Dendritic cell treated with granulocyte-macrophage colony-stimulating factor and Interleukin-4, amounts not matched to agents 40 ng/mL and 50 ng/mL, for 4 days (primary cell): ENCODE measurements at regions not wholly inside any gene's neighbourhood (a gene's known extent, or its start where the extent isn't known, plus 50 kb on each side); places are given as distances from the start of the nearest gene placed in this dataset.

ENCODE experiments used
- H3K27ac Mint-ChIP-seq: one replicate; pipeline ENCODE4 v1.8.0; 2022; ENCODE audit warnings: mild to moderate bottlenecking, mixed read lengths
- H3K27me3 Mint-ChIP-seq: one replicate; pipeline ENCODE4 v1.8.0; 2022; ENCODE audit warnings: mild to moderate bottlenecking, mixed read lengths
- H3K36me3 Mint-ChIP-seq: one replicate; pipeline ENCODE4 v1.8.0; 2022; ENCODE audit warnings: low read depth, mixed read lengths
- H3K4me1 Mint-ChIP-seq: one replicate; pipeline ENCODE4 v1.8.0; 2022; ENCODE audit warnings: low read depth, mixed read lengths
- H3K4me3 Mint-ChIP-seq: one replicate; pipeline ENCODE4 v1.8.0; 2022; ENCODE audit warnings: mild to moderate bottlenecking, moderate library complexity, mixed read lengths
- H3K9me3 Mint-ChIP-seq: one replicate; pipeline ENCODE4 v1.8.0; 2022; ENCODE audit warnings: mixed read lengths
- intact Hi-C: fragments of 100-400 bp; cut with micrococcal nuclease; formaldehyde crosslinking; loops from one replicate; pipeline ENCODE4 v1.15.0; 2022

- Mint-ChIP-seq H3K27me3 (no peaks in the 10 kb centered on the region), H3K27ac (no peak overlapping the region), H3K36me3 (no peaks in the 10 kb centered on the region), H3K4me3 (no peak overlapping the region), H3K9me3 (no peaks in the 10 kb centered on the region), H3K4me1 (no peaks in the 10 kb centered on the region)
- intact Hi-C loops, result no loop called here
Observed at GRCh38 chr5:155746367-155747038, 580.5 kb upstream of the SGCD start.

GRCh38 chr5:155750101-155750500 is 576.9 kb upstream of the SGCD start:
- Mint-ChIP-seq H3K9me3 (peaks cover 10% of the 10 kb centered on the region), H3K4me3 (no peak overlapping the region)

GRCh38 chr5:155750571-155750970 is 576.4 kb upstream of the SGCD start:
- H3K27ac Mint-ChIP-seq, result no peak overlapping the region
- H3K9me3 Mint-ChIP-seq, result peaks cover 10% of the 10 kb centered on the region
- H3K4me1 Mint-ChIP-seq, result no peaks in the 10 kb centered on the region
- H3K4me3 Mint-ChIP-seq, result no peak overlapping the region
- no peaks in the 10 kb centered on the region for H3K27me3 Mint-ChIP-seq
- H3K36me3 Mint-ChIP-seq, result no peaks in the 10 kb centered on the region
- intact Hi-C loops, result no loop called here

More at GRCh38 chr5:155750101-155750500, 576.9 kb upstream of the SGCD start:
- Mint-ChIP-seq H3K27ac (no peak overlapping the region), H3K4me1 (no peaks in the 10 kb centered on the region), H3K27me3 (no peaks in the 10 kb centered on the region), H3K36me3 (no peaks in the 10 kb centered on the region)
- intact Hi-C loops, result no loop called here

- no peak overlapping the region for H3K27ac Mint-ChIP-seq
- H3K4me1 Mint-ChIP-seq, result no peaks in the 10 kb centered on the region
- intact Hi-C loops, result no loop called here
- H3K9me3 Mint-ChIP-seq, result peaks cover 10% of the 10 kb centered on the region
- no peaks in the 10 kb centered on the region for H3K36me3 Mint-ChIP-seq
- no peaks in the 10 kb centered on the region for H3K27me3 Mint-ChIP-seq
- no peak overlapping the region for H3K4me3 Mint-ChIP-seq
Observed at GRCh38 chr5:155753943-155754581, 572.9 kb upstream of the SGCD start.

GRCh38 chr5:155759252-155759651 is 567.7 kb upstream of the SGCD start:
- Mint-ChIP-seq H3K27ac (no peak overlapping the region), H3K4me1 (no peaks in the 10 kb centered on the region), H3K27me3 (no peaks in the 10 kb centered on the region), H3K36me3 (no peaks in the 10 kb centered on the region), H3K9me3 (peaks cover 24% of the 10 kb centered on the region), H3K4me3 (no peak overlapping the region)
- intact Hi-C loops, result no loop called here

- intact Hi-C loops, result no loop called here
- Mint-ChIP-seq H3K27me3 (no peaks in the 10 kb centered on the region), H3K4me1 (no peaks in the 10 kb centered on the region), H3K27ac (no peak overlapping the region), H3K9me3 (peaks cover 24% of the 10 kb centered on the region), H3K4me3 (no peak overlapping the region), H3K36me3 (no peaks in the 10 kb centered on the region)
Observed at GRCh38 chr5:155759984-155760383, 567.0 kb upstream of the SGCD start.

GRCh38 chr5:155761502-155761901 is 565.5 kb upstream of the SGCD start:
- Mint-ChIP-seq H3K27me3 (no peaks in the 10 kb centered on the region), H3K9me3 (peaks cover 24% of the 10 kb centered on the region), H3K27ac (no peak overlapping the region), H3K4me1 (no peaks in the 10 kb centered on the region), H3K4me3 (no peak overlapping the region), H3K36me3 (no peaks in the 10 kb centered on the region)
- intact Hi-C loops, result no loop called here

- H3K4me1 Mint-ChIP-seq, result no peaks in the 10 kb centered on the region
- intact Hi-C loops, result no loop called here
- no peak overlapping the region for H3K4me3 Mint-ChIP-seq
- H3K27me3 Mint-ChIP-seq, result no peaks in the 10 kb centered on the region
- no peak overlapping the region for H3K27ac Mint-ChIP-seq
- no peaks in the 10 kb centered on the region for H3K36me3 Mint-ChIP-seq
- peaks cover 14% of the 10 kb centered on the region for H3K9me3 Mint-ChIP-seq
Observed at GRCh38 chr5:155765715-155766114, 561.2 kb upstream of the SGCD start.

- intact Hi-C loops, result no loop called here
- no peak overlapping the region for H3K4me3 Mint-ChIP-seq
- H3K27me3 Mint-ChIP-seq, result no peaks in the 10 kb centered on the region
- H3K9me3 Mint-ChIP-seq, result no peaks in the 10 kb centered on the region
- no peak overlapping the region for H3K27ac Mint-ChIP-seq
- H3K4me1 Mint-ChIP-seq, result no peaks in the 10 kb centered on the region
- H3K36me3 Mint-ChIP-seq, result no peaks in the 10 kb centered on the region
Observed at GRCh38 chr5:155767470-155767869, 559.5 kb upstream of the SGCD start.

- no peak overlapping the region for H3K4me3 Mint-ChIP-seq
- H3K36me3 Mint-ChIP-seq, result no peaks in the 10 kb centered on the region
- H3K27me3 Mint-ChIP-seq, result no peaks in the 10 kb centered on the region
- H3K4me1 Mint-ChIP-seq, result no peaks in the 10 kb centered on the region
- peaks cover under 1% of the 10 kb centered on the region for H3K9me3 Mint-ChIP-seq
- H3K27ac Mint-ChIP-seq, result no peak overlapping the region
- intact Hi-C loops, result no loop called here
Observed at GRCh38 chr5:155768332-155768731, 558.6 kb upstream of the SGCD start.

GRCh38 chr5:155772009-155772662 is 554.8 kb upstream of the SGCD start:
- Mint-ChIP-seq H3K4me3 (no peak overlapping the region), H3K9me3 (peaks cover 7% of the 10 kb centered on the region), H3K36me3 (no peaks in the 10 kb centered on the region), H3K4me1 (no peaks in the 10 kb centered on the region), H3K27me3 (no peaks in the 10 kb centered on the region), H3K27ac (no peak overlapping the region)
- intact Hi-C loops, result no loop called here

- Mint-ChIP-seq H3K27ac (no peak overlapping the region), H3K27me3 (no peaks in the 10 kb centered on the region), H3K9me3 (peaks cover 7% of the 10 kb centered on the region)
Observed at GRCh38 chr5:155773680-155774079, 553.3 kb upstream of the SGCD start.

GRCh38 chr5:155780260-155780659 is 546.7 kb upstream of the SGCD start:
- Mint-ChIP-seq H3K4me1 (no peaks in the 10 kb centered on the region), H3K9me3 (peaks cover 10% of the 10 kb centered on the region), H3K27ac (no peak overlapping the region), H3K36me3 (no peaks in the 10 kb centered on the region), H3K4me3 (no peak overlapping the region), H3K27me3 (no peaks in the 10 kb centered on the region)
- intact Hi-C loops, result no loop called here

More at GRCh38 chr5:155773680-155774079, 553.3 kb upstream of the SGCD start:
- H3K4me1 Mint-ChIP-seq, result no peaks in the 10 kb centered on the region
- intact Hi-C loops, result no loop called here
- no peaks in the 10 kb centered on the region for H3K36me3 Mint-ChIP-seq
- H3K4me3 Mint-ChIP-seq, result no peak overlapping the region

- H3K27ac Mint-ChIP-seq, result no peak overlapping the region
- no peak overlapping the region for H3K4me3 Mint-ChIP-seq
- no peaks in the 10 kb centered on the region for H3K36me3 Mint-ChIP-seq
- H3K27me3 Mint-ChIP-seq, result no peaks in the 10 kb centered on the region
- intact Hi-C loops, result no loop called here
- no peaks in the 10 kb centered on the region for H3K4me1 Mint-ChIP-seq
- peaks cover 18% of the 10 kb centered on the region for H3K9me3 Mint-ChIP-seq
Observed at GRCh38 chr5:155783246-155783645, 543.7 kb upstream of the SGCD start.
